ENCODE measurements at regions not wholly inside any gene's neighbourhood (a gene's known extent, or its start where the extent isn't known, plus 50 kb on each side); places are given as distances from the start of the nearest gene placed in this dataset.

GRCh38 chr5:17431272-17432050 is 66.6 kb upstream of the TAF11L2 start:
- Histone ChIP-seq H3K27ac (no peak overlapping the region), H3K27me3 (ENCODE audit: insufficient read depth, low read depth, severe bottlenecking) (no peaks in the 10 kb centered on the region), H3K9me3 (ENCODE audit: severe bottlenecking) (no peaks in the 10 kb centered on the region), H3K4me3 (ENCODE audit: low read depth, low read length) (no peak overlapping the region), H3K36me3 (no peaks in the 10 kb centered on the region)
- DNase-seq, result no peak
- no peak for TF ChIP-seq CTCF (IDR thresholded peaks at IDR 0.05; ENCODE audit: low read depth, low read length)

- TF ChIP-seq CTCF (IDR thresholded peaks at IDR 0.05; ENCODE audit: low read depth, low read length), result no peak
- Histone ChIP-seq H3K9me3 (ENCODE audit: severe bottlenecking) (no peaks in the 10 kb centered on the region), H3K27ac (no peak overlapping the region), H3K4me3 (ENCODE audit: low read depth, low read length) (no peak overlapping the region), H3K36me3 (no peaks in the 10 kb centered on the region), H3K27me3 (ENCODE audit: insufficient read depth, low read depth, severe bottlenecking) (no peaks in the 10 kb centered on the region)
- DNase-seq, result no peak
Measured at GRCh38 chr5:17432569-17432968, 65.5 kb upstream of the TAF11L2 start.

DNA sequence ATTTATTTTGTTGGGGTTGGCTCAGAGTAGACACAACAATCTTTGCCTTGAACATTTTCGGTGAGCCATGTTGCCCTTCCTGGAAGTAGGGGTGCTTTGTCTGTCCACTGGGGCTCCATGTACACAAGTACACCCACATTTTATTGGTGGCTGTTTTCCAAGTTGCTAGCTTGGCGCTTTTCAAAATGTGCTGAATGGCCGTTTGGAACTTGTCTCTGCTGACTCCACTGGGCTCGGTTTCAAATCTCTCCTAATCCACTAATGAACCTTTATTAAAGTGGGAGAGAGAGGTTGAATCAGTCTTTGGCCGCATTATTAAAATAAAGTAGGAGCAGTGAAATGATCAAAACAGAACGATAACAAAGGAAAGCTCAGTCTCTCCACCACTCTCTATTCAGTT is 64.6 kb upstream of the TAF11L2 start:
- Histone ChIP-seq H3K27me3 (ENCODE audit: insufficient read depth, low read depth, severe bottlenecking) (no peaks in the 10 kb centered on the region), H3K27ac (no peak overlapping the region), H3K9me3 (ENCODE audit: severe bottlenecking) (no peaks in the 10 kb centered on the region), H3K4me3 (ENCODE audit: low read depth, low read length) (no peak overlapping the region), H3K36me3 (no peaks in the 10 kb centered on the region)
- DNase-seq, result no peak
- no peak for TF ChIP-seq CTCF (IDR thresholded peaks at IDR 0.05; ENCODE audit: low read depth, low read length)

DNA sequence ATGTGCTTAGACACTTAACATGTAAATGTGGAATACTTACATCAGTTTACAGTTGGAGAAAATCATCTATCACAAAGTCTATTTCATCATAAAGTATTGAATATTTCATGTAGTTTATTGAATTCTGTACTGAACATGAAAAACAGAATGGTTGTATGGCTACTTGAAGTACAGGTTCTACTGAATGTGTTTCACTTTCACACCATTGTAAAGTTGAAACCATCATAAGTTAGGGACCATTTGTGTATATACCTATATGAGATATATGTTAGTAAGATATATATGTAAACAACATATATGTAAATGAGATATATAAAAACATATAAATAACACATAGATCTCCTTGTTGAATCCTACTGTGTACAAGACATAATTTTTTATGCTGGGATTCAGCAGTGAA is 63.0 kb upstream of the TAF11L2 start:
- no peak for TF ChIP-seq CTCF (IDR thresholded peaks at IDR 0.05; ENCODE audit: low read depth, low read length)
- no peak overlapping the region for H3K27ac ChIP-seq
- no peaks in the 10 kb centered on the region for H3K9me3 ChIP-seq (ENCODE audit: severe bottlenecking)
- H3K4me3 ChIP-seq (ENCODE audit: low read depth, low read length), result no peak overlapping the region
- H3K27me3 ChIP-seq (ENCODE audit: insufficient read depth, low read depth, severe bottlenecking), result no peaks in the 10 kb centered on the region
- H3K36me3 ChIP-seq, result no peaks in the 10 kb centered on the region
- DNase-seq, result no peak

- Histone ChIP-seq H3K36me3 (no peaks in the 10 kb centered on the region), H3K4me3 (ENCODE audit: low read depth, low read length) (no peak overlapping the region), H3K27ac (no peak overlapping the region), H3K27me3 (ENCODE audit: insufficient read depth, low read depth, severe bottlenecking) (no peaks in the 10 kb centered on the region), H3K9me3 (ENCODE audit: severe bottlenecking) (no peaks in the 10 kb centered on the region)
- no peak for TF ChIP-seq CTCF (IDR thresholded peaks at IDR 0.05; ENCODE audit: low read depth, low read length)
- DNase-seq, result no peak
Measured at GRCh38 chr5:17436350-17436749, 61.7 kb upstream of the TAF11L2 start.

DNA sequence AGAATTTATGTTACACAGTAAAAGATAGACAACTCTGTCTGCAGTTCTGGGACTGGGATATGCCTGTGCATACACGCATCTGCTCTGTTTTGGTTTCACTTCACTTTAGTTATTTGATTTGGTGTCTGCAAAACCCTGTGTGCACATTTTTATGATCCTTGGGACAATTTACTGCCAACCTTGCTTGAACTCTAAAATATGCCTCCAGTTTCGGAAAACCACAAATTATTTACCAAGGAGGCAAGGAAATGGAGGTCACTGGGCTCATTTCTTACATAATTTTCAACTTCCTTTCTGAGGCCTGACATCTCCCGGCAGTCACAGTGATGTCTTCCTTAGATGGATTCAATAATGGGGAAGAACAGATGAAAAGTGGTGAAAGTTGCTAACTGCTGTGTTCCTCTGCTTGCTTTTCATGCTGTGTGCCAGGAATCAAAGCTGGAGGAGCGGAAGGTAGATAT is 61.2 kb upstream of the TAF11L2 start:
- no peak overlapping the region for H3K4me3 ChIP-seq (ENCODE audit: low read depth, low read length)
- DNase-seq, result no peak
- H3K36me3 ChIP-seq, result no peaks in the 10 kb centered on the region
- no peaks in the 10 kb centered on the region for H3K27me3 ChIP-seq (ENCODE audit: insufficient read depth, low read depth, severe bottlenecking)
- no peaks in the 10 kb centered on the region for H3K9me3 ChIP-seq (ENCODE audit: severe bottlenecking)
- no peak for TF ChIP-seq CTCF (IDR thresholded peaks at IDR 0.05; ENCODE audit: low read depth, low read length)
- H3K27ac ChIP-seq, result no peak overlapping the region
